Type B pancreatic cell (in vitro differentiated cells): ENCODE measurements at regions not wholly inside any gene's neighbourhood (a gene's known extent, or its start where the extent isn't known, plus 50 kb on each side); places are given as distances from the start of the nearest gene placed in this dataset.
A peak's percentile ranks its signal among the peaks of the same experiment; 100 is the strongest.

ENCODE experiments used
- DNase-seq: peaks from one replicate; pipeline ENCODE4 v3.0.0; 2021; ENCODE audit warnings: mixed read lengths; ENCODE audit not compliant: unreplicated experiment; ENCODE audit errors: extremely low spot score
- H3K27ac Mint-ChIP-seq: 2 replicates; pipeline ENCODE4 v1.8.0; 2021; ENCODE audit warnings: mild to moderate bottlenecking, mixed read lengths
- H3K27me3 Mint-ChIP-seq: 2 replicates; pipeline ENCODE4 v1.8.0; 2021; ENCODE audit warnings: mixed read lengths
- H3K36me3 Mint-ChIP-seq: 2 replicates; pipeline ENCODE4 v1.8.0; 2021; ENCODE audit warnings: mixed read lengths
- H3K4me1 Mint-ChIP-seq: one replicate; pipeline ENCODE4 v1.8.0; 2021; ENCODE audit warnings: mixed read lengths; ENCODE audit not compliant: unreplicated experiment
- H3K4me3 Mint-ChIP-seq: 2 replicates; pipeline ENCODE4 v1.8.0; 2021; ENCODE audit warnings: mild to moderate bottlenecking, mixed read lengths
- H3K9me3 Mint-ChIP-seq: 2 replicates; pipeline ENCODE4 v1.8.0; 2021; ENCODE audit warnings: mixed read lengths
- CTCF ChIP-seq: fragments of 200-600 bp; sonication (generic); conservative IDR thresholded peaks from 2 replicates; pipeline ENCODE4 v1.5.0; 2021; ENCODE audit warnings: antibody characterized with exemption, mild to moderate bottlenecking

DNA sequence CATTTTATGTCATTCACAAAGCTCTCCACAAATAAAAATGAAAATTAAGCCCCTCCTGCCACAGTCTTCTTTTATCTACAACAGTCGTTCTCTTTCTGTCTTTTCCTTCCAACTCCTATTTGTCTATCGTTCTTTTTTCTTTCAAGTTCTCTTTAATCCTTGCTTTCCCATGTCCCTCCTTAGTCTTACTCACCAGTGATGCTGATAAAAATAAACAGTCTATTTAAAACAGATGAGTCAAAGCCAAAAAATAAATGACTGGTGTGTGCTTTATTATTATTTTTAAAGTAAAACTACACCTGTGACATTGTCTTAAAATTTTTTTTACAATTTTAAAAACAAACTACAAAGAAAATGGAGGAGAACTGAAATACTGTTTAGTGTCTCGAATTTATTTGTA, 137.1 kb upstream of the TMEM161B start:
- DNase-seq: no peak
- Mint-ChIP-seq H3K4me3 (no peak overlapping the region), H3K27me3 (peaks cover 2% of the 10 kb centered on the region), H3K4me1 (no peaks in the 10 kb centered on the region), H3K9me3 (no peaks in the 10 kb centered on the region), H3K36me3 (no peaks in the 10 kb centered on the region), H3K27ac (no peak overlapping the region)
- TF ChIP-seq CTCF: no peak

- Mint-ChIP-seq H3K4me1 (no peaks in the 10 kb centered on the region), H3K4me3 (no peak overlapping the region), H3K27me3 (peaks cover 8% of the 10 kb centered on the region), H3K27ac (no peak overlapping the region), H3K9me3 (no peaks in the 10 kb centered on the region), H3K36me3 (no peaks in the 10 kb centered on the region)
- TF ChIP-seq CTCF: no peak
- DNase-seq: no peak
These were observed 135.8 kb upstream of the TMEM161B start for GRCh38 chr5:88404405-88404804.

DNA sequence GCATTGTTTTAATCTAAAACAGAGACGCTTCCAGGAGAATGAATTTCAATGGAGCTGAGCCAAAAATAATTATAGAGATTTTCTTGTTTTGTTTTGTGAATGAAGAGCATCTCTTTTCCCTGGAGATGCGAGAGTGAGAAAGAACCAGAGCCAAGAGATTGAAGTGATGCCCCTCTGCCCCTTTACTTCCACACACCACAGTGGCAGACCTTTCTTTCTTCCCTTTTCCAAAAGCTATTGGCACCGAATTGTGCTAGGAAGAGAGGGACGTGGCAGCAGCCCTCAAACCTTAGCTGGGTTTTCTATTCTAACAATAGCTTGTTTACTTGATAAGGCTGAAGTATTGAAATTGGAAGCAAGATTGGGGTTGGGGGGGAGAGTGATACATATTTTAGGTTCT, 133.0 kb upstream of the TMEM161B start:
- peaks cover 22% of the 10 kb centered on the region for H3K27me3 Mint-ChIP-seq
- peaks cover 12% of the 10 kb centered on the region for H3K4me1 Mint-ChIP-seq
- no peaks in the 10 kb centered on the region for H3K36me3 Mint-ChIP-seq
- no peak for DNase-seq
- no peak for TF ChIP-seq CTCF
- H3K9me3 Mint-ChIP-seq: no peaks in the 10 kb centered on the region
- no peak overlapping the region for H3K4me3 Mint-ChIP-seq
- H3K27ac Mint-ChIP-seq: no peak overlapping the region

GRCh38 chr5:88401228-88401627, 132.6 kb upstream of the TMEM161B start:
- Mint-ChIP-seq H3K4me3 (no peak overlapping the region), H3K27me3 (peaks cover 26% of the 10 kb centered on the region), H3K9me3 (no peaks in the 10 kb centered on the region), H3K36me3 (no peaks in the 10 kb centered on the region), H3K4me1 (peaks cover 12% of the 10 kb centered on the region), H3K27ac (no peak overlapping the region)
- TF ChIP-seq CTCF: no peak
- no peak for DNase-seq

GRCh38 chr5:88399561-88399960, 130.9 kb upstream of the TMEM161B start:
- no peak overlapping the region for H3K4me3 Mint-ChIP-seq
- peaks cover 12% of the 10 kb centered on the region for H3K4me1 Mint-ChIP-seq
- TF ChIP-seq CTCF: no peak

GRCh38 chr5:88398316-88398715, 129.7 kb upstream of the TMEM161B start:
- Mint-ChIP-seq H3K27me3 (peaks cover 44% of the 10 kb centered on the region), H3K27ac (no peak overlapping the region), H3K4me3 (peak overlapping the region; percentile 10), H3K9me3 (no peaks in the 10 kb centered on the region), H3K4me1 (peaks cover 12% of the 10 kb centered on the region), H3K36me3 (no peaks in the 10 kb centered on the region)
- TF ChIP-seq CTCF: no peak
- DNase-seq: no peak

More at GRCh38 chr5:88399561-88399960, 130.9 kb upstream of the TMEM161B start:
- no peak for DNase-seq
- Mint-ChIP-seq H3K9me3 (no peaks in the 10 kb centered on the region), H3K36me3 (no peaks in the 10 kb centered on the region), H3K27me3 (peaks cover 37% of the 10 kb centered on the region), H3K27ac (no peak overlapping the region)
